ENCODE measurements at regions not wholly inside any gene's neighbourhood (a gene's known extent, or its start where the extent isn't known, plus 50 kb on each side); places are given as distances from the start of the nearest gene placed in this dataset.

DNA sequence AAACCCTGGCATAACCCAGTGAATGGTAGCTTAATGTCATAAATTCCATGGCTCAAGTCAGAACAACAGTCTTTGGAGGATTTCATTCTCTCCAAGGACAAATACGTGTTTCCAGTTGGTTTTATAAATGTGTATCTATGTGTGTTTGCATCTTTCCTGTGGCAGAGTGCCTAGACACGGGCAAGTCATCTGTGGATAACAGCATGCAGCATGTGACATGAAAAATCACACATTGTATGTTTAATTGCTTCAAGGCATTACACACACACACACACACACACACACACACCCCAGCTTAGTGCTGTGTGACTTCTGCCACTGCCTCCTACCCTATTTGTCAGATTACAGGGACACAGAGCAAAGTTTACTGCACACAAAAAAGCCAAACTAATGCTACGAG lies 68.2 kb upstream of the SSX2IP start:
- H2BK20ac ChIP-seq (ENCODE audit: low read depth, low read length): peak overlapping the region; percentile 9; the same call in 1 of the 2 replicates
- H3K4me2 ChIP-seq (ENCODE audit: low read depth, low read length): peak overlapping the region; percentile 59; the same call in 1 of the 2 replicates
- peak overlapping the region; percentile 26; the same call in 1 of the 2 replicates for H3K4ac ChIP-seq (ENCODE audit: low read depth, low read length)
- ChIA-PET POLR2A (ENCODE audit: unreplicated experiment) (interaction anchor here (1.0 kb wide), 1 partner anchor 186 kb away, joined by 3 read pairs; no protein-coding TSS in a partner anchor), CTCF (interaction anchor here (0.7 kb wide), 1 partner anchor 181 kb away, joined by 3 read pairs; no protein-coding TSS in a partner anchor)
- no peak overlapping the region for H3K4me3 ChIP-seq (ENCODE audit: insufficient read depth, low read depth, low read length)
- H3K27me3 ChIP-seq (ENCODE audit: control insufficient read depth, insufficient read depth, low read length): no peaks in the 10 kb centered on the region; the same call in 1 of the 2 replicates
- intact Hi-C loops (cut with micrococcal nuclease): loop anchor here (10.0 kb wide), 1 partner anchor 454 kb away; the partner anchor contains the start of gene SAMD13
- H2AFZ ChIP-seq (replicated peaks; ENCODE audit: low read length, poor library complexity): no peak overlapping the region
- H3K36me3 ChIP-seq (ENCODE audit: control insufficient read depth, insufficient read depth, low read length): no peaks in the 10 kb centered on the region
- H4K5ac ChIP-seq (ENCODE audit: low read depth, low read length): no peak overlapping the region
- no peak for TF ChIP-seq MAFK (IDR thresholded peaks at IDR 0.05; ENCODE audit: low read depth, low read length)
- TF ChIP-seq CEBPB (IDR thresholded peaks at IDR 0.05; ENCODE audit: low read depth, low read length): no peak
- no peak for TF ChIP-seq POLR2A (IDR thresholded peaks at IDR 0.05; ENCODE audit: low read depth, low read length)
- H4K91ac ChIP-seq (ENCODE audit: insufficient read depth, low read depth, low read length): no peak overlapping the region
- peak overlapping the region in 1 of 2 experiments; percentile 11; a peak in 1 of 4 replicates for H4K8ac ChIP-seq (ENCODE audit: low read depth in 2 of 2, low read length in 2 of 2)
- H3K56ac ChIP-seq (ENCODE audit: extremely low read depth, insufficient read depth, low read length): no peak overlapping the region
- peak overlapping the region; percentile 54; the same call in 1 of the 2 replicates for H3K23ac ChIP-seq (ENCODE audit: low read depth, low read length)
- peaks cover 7% of the 10 kb centered on the region for H3K4me1 ChIP-seq (ENCODE audit: control insufficient read depth, insufficient read depth, low read length)
- no CpG with 5 or more reads among the region's 3 CpGs for WGBS, 2 experiments (ENCODE audit: extremely low coverage in 2 of 2, insufficient read length in 1 of 2)
- peak overlapping the region; percentile 61; the same call in 1 of the 2 replicates for H2BK120ac ChIP-seq (ENCODE audit: low read depth, low read length)
- H3K9me3 ChIP-seq (ENCODE audit: control insufficient read depth, insufficient read depth, low read length): no peaks in the 10 kb centered on the region
- H4K20me1 ChIP-seq (ENCODE audit: insufficient read depth, low read length): no peaks in the 10 kb centered on the region; the same call in 1 of the 2 replicates
- ATAC-seq (ENCODE audit: low read depth) (no peak; the same call in 1 of the 2 replicates), DNase-seq (no peak)
- H3K9ac ChIP-seq (ENCODE audit: low read depth, low read length): no peak overlapping the region
- H3K18ac ChIP-seq (ENCODE audit: low read depth, low read length): no peak overlapping the region; the same call in 1 of the 2 replicates
- in situ Hi-C loops (cut with MboI; ENCODE audit: low sequenced_read_pairs): loop anchor here (10.0 to 25.0 kb wide), 2 partner anchors 321 to 604 kb away; no protein-coding TSS in a partner anchor
- peak overlapping the region; percentile 54; the same call in 1 of the 2 replicates for H2AK5ac ChIP-seq (ENCODE audit: low read depth, low read length)
- BruUV-seq (replicated peaks): no TSS peak
- H2AK9ac ChIP-seq (replicated peaks; ENCODE audit: low read depth, low read length, poor library complexity): no peak overlapping the region
- H2BK15ac ChIP-seq (ENCODE audit: low read depth, low read length): peak overlapping the region; percentile 52; the same call in 1 of the 3 replicates
- H3K27ac ChIP-seq (ENCODE audit: insufficient read depth, low read length): no peak overlapping the region
- H3K79me1 ChIP-seq (ENCODE audit: low read depth in 1 of 2, low read length in 2 of 2): no peaks in the 10 kb centered on the region
- H3K14ac ChIP-seq (replicated peaks; ENCODE audit: low read depth, low read length): peak overlapping the region; percentile 34; the same call in 1 of the 2 replicates
- peaks cover 3% of the 10 kb centered on the region for H3K9me1 ChIP-seq (ENCODE audit: insufficient read depth, low read length)
- dilution Hi-C loops (cut with HindIII; ENCODE audit: low sequenced_read_pairs, unreplicated experiment): no loop called here
- H2BK5ac ChIP-seq (ENCODE audit: low read depth, low read length, poor library complexity, severe bottlenecking): no peak overlapping the region

All from IMR-90 (cell line).